ENCODE measurements at regions not wholly inside any gene's neighbourhood (a gene's known extent, or its start where the extent isn't known, plus 50 kb on each side); places are given as distances from the start of the nearest gene placed in this dataset.
A peak's percentile ranks its signal among the peaks of the same experiment; 100 is the strongest.

DNA sequence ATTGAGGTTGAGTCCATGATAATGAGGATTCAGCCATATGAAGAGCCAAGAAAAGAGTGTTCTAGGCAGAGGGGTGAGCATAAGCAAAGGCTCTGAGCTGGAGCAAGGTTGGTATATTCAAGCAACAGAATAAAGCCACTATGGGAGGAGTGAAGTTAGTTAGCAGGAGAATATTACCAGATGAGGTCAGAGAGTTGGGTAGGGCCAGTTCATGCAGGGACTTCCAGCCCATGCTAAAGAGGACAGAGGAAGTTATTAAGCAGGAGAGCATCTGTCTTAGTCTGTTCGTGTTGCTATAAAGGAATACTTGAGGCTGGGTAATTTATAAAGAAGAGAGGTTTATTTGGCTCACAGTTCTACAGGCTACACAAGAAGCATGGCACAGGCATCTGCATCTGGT is 57.1 kb upstream of the ATG10 start:
- FAIRE-seq, result no peak

DNA sequence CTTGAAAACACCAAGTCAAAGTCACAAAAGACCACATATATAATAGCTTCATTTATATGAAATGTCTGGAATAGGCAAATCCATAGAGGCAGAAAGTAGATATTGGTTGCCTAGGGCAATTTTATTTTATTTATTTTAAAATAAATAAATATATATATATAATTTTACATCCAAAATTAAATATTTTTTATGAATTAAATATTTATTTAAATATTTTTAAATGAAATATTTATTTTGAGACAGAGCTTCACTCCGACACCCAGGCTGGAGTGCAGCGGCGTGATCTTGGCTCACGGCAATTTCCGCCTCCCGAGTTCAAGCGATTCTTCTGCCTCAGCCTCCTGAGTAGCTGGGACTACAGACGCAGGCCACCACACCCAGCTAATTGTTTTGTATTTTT is 58.9 kb upstream of the ATG10 start:
- FAIRE-seq, result peak; percentile 59

DNA sequence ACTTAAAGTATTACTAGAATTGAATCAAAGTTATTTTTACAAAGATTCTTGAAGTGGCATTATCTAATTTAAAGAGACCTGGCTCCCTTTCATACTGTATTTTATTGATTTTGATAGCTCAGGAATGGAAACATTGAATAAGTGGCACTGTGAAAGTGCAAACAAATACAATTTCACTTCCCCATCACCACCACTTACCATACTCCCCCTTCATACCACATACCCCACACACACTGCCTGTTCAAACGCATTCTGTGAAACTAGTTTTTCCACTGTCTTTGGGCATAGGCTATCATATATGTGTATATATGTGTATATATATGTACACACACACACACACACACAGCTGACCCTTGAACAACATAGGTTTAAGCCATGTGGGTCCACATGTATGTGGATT is 62.1 kb upstream of the ATG10 start:
- no peak for FAIRE-seq

DNA sequence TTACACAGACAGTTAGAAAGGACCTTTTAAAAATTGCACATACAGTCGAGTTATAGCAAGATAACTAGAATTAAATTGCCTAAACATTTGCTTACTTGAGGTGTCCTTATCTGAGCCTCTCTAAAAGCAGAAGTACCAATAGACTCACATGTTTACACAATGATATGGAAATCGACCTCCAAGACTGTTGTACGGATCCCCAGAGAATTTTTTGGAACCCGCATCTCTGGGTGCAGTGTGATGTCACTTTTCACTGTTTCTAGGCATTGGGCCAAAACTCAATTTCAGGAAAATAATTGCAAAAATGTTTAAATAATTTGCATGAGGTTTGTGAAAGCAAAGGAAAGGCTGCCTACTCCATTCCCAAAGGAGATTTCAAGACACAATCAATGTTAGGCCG is 63.1 kb upstream of the ATG10 start:
- FAIRE-seq, result no peak

DNA sequence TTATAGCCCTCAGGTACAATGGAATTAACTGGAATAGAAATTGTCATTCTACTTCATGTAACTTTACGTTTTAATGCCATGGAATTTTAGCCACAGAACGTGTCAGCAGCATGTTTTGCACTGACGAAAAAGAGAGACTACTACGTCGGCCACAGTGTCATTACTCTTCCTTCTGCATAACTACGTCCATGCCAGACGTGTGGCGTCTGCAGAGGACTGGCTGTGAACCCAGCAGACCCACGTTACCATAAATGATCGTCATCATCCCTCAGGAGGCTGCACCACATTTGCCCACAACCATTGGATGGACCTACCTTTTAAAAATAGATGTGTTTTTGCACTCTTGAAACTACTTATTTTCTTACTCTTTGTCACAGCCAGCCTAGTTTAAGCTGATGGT is 63.8 kb upstream of the ATG10 start:
- FAIRE-seq, result no peak

DNA sequence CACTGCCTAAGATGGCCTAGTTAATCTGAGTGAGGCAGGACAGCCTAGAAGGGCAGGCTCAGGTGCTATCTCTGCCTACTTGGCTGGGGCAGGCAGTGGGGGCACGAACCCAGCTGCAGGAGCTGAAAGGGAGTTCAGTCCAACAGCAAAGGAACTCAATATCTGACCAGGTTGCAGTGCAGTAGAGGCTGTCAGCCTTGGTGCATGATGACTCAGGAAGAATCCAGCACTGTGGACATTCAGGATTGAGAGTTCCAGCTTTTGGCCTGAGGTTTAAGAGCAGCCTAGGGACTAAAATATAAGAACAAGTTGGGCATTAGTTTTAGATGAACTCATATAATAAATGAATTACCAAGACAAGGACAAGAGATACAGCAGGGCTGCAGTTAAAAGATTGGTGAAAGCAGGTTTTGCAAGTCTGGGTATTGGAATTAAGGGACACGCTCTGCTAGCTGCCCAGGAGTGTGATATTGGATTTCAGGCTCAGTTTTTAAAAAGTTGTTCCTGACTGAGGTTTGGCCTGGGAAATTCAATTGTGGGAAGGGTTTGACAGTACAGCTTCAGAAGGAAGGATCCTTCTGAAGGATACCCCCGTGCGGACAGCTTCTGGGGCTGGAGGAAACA is 64.7 kb upstream of the ATG10 start:
- no peak for FAIRE-seq

DNA sequence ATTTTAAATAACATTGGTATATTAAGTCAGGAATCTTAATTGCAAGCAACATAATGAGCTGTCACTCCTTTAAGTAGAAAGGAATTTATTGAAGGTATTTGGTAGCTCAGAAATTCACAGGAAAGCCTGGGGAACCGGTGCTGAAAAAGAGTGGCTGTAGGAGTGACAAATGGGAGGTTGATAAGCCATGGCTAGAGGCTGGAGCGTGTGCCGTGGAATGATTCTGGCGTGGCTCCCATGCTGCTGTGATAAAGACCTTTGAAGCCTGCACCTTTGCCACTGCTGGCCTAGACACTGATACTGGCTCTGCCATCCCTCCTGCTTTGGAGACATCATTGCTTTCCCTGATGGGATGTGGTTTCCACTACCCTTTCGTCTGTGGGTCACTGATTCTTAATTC is 65.7 kb upstream of the ATG10 start:
- FAIRE-seq, result no peak

DNA sequence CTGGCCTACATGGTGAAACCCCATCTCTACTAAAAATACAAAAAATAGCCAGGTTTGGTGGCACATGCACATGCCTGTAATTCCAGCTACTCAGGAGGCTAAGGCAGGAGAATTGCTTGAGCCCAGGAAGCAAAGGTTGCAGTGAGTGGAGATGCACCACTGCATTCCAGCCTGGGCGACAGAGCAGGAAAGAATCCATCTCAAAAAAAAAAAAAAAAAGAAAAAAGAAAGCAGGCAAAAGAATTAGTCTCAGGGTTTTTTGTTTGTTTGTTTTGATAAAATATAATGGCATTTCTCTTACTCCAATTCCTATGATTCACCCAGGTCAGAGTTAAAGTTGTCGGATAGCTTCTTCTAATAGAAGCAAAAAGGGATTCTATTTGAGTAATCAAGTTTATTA is 67.0 kb upstream of the ATG10 start:
- no peak for FAIRE-seq

DNA sequence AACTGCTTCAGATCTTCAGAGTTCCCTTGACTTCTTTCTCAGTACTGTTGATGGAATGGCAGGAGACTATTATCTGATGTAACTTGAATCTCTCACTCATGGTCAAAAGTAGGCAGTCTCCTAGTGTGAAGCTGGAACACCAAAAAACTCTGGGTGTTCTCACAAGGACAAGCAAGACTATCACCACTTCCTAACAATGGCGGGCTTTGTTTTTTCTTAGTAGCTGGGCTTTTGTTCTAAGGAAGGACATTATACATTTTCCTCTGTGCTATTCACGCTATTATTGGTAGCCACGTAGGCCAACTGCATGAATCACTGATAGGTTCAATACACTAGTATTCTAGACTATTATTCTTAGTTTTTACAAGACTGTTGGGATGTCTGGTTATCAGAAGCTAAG is 67.7 kb upstream of the ATG10 start:
- FAIRE-seq, result no peak

DNA sequence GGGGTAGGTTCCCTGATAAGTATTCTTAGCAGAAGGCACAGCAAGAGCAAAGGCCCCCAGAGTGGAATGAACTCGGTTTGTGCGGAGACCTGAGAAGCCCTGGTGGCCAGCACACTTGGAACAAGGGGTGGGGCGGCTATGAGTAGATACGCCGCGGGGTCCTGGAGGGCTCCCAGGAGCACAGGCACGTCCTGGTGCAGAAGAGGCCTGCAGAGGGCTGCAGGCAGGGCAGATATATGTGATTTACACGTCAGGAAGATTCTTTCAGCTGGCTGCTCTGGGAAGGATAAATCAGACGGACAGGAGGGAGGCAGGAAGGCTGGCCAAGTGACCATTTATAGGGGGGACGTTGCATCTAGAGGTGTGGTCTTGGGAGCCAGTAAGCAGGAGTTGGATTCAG is 70.2 kb upstream of the ATG10 start:
- FAIRE-seq, result no peak

DNA sequence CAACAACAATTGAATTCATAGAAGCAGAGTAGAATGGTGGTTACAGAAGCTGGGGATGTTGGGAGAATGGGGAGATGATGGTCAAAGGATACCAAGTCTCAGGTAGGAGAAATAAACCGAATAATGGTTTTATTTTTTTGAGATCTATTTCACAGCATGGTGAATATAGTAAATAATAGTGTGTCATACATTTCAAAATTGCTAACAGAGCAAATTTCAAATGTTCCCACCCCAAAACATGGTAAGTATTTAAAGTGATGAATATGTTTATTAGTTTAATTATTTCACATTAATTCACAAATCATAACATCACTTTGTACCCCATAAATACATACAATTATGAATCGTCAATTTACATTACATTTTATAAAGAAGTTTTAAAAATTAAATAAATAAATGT is 72.7 kb upstream of the ATG10 start:
- FAIRE-seq, result no peak

DNA sequence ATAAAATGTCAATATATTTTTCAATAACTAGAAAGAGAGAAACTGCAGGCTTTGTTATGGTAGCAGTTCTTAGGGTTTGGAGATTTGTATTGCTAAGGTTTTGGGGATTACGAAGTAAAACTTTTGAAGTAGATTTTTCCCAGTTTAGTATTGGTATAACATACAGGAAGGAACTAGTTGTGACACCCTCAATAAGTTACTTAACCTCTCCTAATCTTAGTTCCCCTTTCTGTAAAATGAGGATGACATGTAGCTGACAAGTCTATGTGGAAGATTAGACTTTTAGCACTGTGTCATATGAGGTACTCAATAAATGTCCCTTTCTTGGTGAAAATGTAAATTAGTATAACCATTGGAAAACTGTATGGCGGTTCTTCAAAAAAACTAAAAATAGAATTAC is 73.4 kb upstream of the ATG10 start:
- FAIRE-seq, result no peak

DNA sequence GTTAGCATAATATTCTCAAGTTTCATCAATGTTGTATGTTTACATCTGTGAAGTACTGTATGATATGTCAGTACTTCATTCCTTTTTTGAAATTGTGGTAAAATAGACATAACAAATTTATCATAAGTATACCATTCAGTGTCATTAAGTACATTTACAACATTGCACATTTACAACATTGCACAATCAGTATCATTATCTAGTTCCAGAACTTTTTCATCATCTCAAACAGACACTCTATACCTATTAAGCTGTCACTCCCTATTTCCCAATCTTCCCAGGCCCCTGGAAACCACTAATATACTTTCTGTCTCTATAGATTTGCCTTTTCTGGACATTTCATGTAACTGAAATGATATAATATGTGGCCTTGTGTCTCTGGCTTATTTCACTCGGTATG is 75.1 kb upstream of the ATG10 start:
- no peak for FAIRE-seq

DNA sequence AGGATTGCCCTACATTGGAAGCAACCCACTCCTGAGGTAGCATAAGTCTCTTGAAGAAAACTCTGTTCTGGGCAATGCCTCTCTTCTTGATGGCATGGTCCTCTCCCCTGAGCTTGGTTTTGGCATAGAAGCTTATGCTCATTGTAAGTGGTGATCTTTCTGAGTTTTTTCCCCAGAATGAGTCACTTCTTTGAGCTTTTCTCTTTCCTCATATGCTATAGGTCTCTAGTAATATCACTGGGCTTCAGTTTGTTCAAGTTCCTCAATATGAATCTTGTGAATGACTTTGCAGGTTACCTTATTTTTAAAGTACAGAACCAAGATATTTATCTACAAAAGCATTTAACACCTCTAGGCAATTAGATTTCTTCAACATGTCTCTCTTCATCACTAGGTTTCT is 76.5 kb upstream of the ATG10 start:
- FAIRE-seq, result no peak

DNA sequence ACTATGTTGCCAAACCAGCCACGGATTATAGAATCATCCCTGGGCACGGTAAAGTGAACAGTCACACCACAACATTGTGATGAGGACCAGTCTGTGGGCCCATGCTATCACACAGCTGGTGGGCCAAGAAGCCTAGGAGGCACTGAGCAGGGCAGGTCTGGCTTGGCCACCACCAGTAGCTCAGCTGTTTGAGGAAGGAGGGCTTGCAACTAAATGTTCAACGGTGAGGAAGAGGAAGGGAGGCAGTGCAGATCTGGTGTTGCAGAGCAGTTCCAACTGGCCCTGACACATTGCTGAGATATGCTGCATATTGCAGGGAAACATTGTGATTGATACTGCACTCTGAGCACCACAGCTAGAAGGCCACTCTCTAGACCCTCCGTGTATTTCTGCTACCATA is 77.9 kb upstream of the ATG10 start:
- no peak for FAIRE-seq

DNA sequence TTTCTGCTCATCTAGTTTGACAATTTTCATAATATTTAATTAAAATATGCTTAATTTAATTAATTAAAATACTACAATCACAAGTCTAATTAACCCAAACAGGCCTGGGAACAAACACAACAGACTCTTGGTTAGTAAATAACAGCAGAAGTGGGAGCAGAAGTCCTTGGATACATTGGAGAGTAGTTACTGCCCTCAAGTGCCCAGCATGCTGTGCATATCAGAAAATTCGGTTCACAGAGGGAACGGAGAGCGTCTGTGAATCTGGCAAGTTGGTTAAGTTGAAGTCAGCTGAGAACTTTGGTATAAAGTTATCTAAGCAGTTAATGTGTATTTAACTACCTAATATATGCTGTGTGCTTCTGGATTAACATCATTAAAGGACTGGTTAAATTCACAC is 87.0 kb upstream of the ATG10 start:
- no peak for FAIRE-seq

DNA sequence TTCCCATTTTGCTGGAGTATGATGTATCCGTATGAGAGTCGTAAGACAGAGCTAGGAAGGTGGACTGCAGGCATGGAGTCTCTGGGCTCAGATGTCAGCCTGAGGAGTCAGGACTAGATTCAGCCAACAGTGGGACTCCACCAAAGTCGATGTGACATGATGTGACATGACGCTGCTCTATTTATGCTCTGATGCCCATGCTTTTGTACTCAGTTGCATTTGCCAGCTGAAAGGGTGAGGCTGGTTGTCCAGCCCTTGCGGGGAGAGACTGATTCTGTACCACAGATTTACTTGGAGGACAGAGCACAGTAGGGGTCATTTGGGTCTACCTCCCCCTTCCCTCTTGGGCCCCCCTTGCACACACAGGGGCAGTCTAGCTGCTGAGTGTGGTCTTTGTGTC is 88.5 kb upstream of the ATG10 start:
- FAIRE-seq, result no peak

DNA sequence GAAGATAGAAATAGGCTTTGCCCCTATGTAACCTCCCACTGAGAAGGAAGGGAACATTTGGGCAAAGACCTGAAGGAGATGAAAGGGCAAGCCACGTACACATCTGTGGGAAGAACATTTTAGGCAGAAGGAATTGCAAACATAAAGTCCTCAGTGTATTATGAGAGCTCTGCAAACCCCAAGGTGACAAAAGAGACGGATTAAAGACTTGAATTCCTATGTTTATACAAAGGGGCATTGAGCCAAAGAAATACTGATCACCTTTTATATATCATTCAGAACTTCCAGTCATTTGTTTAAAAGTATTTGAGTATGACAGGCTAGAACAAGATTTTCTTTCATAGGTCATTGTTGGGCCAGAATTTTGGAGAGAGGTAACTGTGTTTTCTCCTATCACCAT is 90.2 kb upstream of the ATG10 start:
- FAIRE-seq, result no peak

DNA sequence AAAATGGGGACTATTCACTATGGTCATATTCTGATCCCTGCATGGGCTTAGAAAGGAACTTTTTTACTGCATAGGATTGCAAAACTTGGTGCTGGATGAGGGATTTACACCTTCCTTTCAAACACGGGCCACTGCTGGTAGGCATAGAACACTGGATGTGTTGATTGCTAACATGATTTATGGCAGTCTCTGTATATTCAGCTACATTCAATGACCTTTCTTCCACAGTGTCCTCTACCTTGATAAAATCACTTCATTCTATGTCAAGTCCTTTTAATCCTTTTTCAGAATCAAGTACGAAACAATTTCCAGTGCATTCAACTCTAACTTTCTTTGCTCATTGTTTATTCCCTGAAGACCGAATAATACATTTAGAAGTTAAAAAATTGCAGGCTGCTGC is 91.9 kb upstream of the ATG10 start:
- no peak for FAIRE-seq

DNA sequence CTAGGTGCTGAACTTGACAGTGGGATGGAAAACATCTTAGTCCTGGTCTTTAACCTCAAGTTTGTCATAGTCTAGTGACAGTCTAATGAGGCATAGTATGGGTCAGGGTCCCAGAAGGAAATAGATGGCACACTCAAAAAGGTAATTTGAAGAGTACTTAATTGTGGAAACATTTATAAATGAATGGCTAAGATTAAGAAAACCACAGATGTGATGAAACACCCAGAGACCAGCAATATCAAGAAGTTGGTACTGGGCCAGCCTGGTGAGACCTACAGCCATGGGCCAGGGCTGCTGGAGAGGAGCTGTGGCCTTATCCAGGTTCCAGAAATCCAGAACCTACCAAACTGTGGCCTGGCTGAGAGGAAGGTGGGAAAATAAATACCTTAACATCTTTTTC is 93.5 kb upstream of the ATG10 start:
- no peak for FAIRE-seq

DNA sequence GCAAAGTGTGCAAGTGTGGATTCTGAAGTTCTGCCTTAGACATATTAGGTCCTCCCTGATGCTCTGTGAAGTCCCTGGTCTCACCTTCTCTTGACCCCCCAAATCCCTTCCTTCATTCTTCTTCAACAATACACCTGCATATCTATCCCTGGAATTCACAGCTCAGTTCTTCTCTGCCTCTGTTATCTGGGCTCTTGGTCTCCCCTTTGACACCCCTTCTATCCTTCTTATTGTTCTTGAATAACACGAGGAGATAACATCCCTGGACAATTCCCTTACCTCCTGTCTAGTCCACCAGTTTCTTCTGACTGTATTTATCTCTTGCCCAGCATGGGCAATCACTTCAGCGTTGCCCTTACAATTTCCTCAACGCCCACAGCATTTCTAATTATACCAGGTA is 104.8 kb upstream of the ATG10 start:
- FAIRE-seq, result no peak

DNA sequence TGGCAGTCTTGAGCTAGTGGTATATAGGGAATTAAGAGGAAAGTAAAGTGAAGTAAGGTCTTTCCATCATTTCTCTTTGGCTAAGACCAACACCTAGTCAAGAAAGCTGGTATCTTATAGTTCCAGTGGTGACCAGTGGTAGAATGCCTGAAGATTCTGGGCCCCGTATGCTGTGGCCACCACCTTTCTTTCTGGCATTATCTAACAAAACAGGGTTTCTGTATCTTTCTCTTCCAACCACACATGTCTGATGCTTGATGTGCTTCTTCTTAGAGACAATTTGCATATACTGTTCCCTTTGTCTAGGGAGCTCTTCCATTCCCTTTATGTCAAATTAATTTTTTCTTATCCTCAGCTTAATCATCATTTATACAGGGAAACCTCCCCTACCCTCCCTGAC is 109.9 kb upstream of the SSBP2 start:
- no peak for FAIRE-seq

DNA sequence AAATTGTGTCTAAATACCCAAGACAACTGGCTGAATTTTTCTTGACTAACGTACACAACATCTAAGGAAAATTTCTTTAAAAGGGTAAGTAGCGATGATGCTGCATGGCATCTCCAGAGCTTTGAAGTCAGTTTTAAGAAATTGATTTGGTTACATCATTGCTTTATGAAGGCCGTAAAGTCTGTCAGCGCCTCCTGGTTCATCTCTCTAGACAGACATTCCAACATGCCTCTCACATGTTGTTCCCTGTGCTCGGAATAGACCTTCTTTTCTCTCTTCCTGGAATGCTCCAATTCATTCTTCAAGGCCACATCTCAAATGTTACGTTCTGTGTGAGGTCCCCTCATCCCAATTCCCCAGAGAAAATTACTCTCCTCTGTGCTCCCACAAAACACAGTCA is 108.7 kb upstream of the SSBP2 start:
- no peak for FAIRE-seq

DNA sequence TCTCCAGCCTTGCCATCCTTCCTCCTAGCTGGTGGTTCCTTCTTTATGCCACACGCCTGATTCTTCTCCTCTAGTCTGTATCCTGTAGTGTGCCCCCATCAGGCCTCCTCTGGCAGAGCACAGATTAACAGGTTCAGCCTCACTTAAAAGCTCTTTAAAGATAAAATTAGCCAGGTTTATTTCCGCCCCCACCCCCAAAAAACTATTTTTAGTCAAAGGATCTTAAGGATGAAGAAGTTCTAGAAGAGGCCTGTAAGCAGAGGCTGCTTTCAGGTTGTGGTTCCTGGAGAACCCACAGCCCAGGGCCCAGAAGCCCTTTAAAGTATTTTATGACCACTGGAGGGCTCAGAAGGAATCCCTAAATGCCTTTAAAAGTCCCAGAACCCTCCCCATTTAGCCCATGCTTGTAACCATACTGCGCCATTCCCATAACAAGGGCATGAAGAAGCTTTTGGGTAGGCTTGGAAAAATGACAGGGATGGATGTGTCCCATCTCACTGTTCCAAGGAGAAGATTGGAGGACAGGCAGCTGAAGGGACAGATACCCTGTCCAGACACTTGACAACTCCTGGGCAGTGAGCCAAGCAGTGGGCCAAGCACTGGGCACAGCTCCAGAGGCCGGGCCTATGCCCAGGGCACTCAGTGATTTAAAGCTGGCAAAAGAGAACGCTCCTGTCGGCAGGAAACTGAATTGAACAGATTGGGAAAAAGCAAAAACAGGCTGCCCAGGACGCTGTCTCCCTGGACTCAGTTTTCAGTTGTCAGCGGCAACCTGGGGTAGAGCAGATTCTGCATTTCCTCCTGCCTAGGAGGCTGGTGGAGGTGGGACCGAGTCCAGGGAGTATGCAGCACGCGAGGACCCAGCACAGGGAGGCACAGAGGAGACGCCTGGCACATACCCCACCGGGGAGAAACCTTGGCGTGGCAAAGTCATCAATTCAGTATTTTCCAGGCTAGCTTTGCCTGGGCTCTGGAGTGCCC is 106.3 kb upstream of the SSBP2 start:
- no peak for FAIRE-seq

DNA sequence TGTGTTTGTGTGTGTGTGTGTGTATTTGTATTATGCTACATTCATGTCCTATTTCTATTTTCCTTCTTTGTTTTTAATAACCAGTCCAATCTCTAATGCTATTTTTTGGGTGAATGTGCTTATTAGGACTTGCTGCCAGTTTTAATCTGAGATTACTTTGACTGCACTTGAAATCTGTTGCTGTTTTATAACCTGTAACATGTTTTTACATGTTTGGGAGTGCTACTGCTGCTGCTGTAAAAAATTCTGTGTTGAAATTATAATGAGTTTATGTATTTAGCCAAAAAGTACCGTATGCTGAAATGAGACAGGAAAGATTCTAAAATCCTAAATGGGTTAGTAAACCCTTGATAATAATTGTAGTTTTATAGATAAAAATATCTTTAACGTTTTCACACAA is 104.7 kb upstream of the SSBP2 start:
- FAIRE-seq, result no peak
